ENCODE measurements at regions not wholly inside any gene's neighbourhood (a gene's known extent, or its start where the extent isn't known, plus 50 kb on each side); places are given as distances from the start of the nearest gene placed in this dataset.

GRCh38 chr9:86660146-86660943 is 287.0 kb downstream of the GAS1 start (continued):
- TF ChIP-seq SOX13 (IDR thresholded peaks at IDR 0.05) (no peak), SOX13 (CRISPR knock-in tag; conservative IDR thresholded peaks at IDR 0.05 in 1 of 2, IDR thresholded peaks at IDR 0.05 in 1 of 2) (no peak), ZNF468 (CRISPR knock-in tag; IDR thresholded peaks at IDR 0.05) (no peak), ZNF292 (CRISPR knock-in tag; IDR thresholded peaks at IDR 0.05; ENCODE audit: borderline replicate concordance, low read depth) (no peak), ZNF383 (CRISPR knock-in tag; IDR thresholded peaks at IDR 0.05; ENCODE audit: borderline replicate concordance) (no peak), ZNF746 (CRISPR knock-in tag; IDR thresholded peaks at IDR 0.05) (no peak)

- no peak overlapping the region for H2AFZ ChIP-seq (ENCODE audit: low read length)
- DNase-seq (ENCODE audit: low spot score): no peak
- H4K20me1 ChIP-seq (ENCODE audit: insufficient read depth, low read length): 0 out of 2 replicates have a peak, but pooled peaks cover 3% of the 10 kb centered on the region
- intact Hi-C loops (cut with micrococcal nuclease; ENCODE audit: unreplicated experiment): no loop called here
- no TSS peak for BruUV-seq (replicated peaks)
- H3K36me3 ChIP-seq (replicated peaks in 1 of 2; ENCODE audit: control insufficient read depth in 1 of 2, insufficient read depth in 2 of 2, low read length in 2 of 2): no peaks in the 10 kb centered on the region
- no peak overlapping the region for H3K4me3 ChIP-seq (replicated peaks in 1 of 3; ENCODE audit: insufficient read depth in 1 of 3, low read depth in 2 of 3, low read length in 3 of 3)
- H3K9ac ChIP-seq (ENCODE audit: insufficient read depth, low read depth, low read length): no peak overlapping the region
- CTCF ChIA-PET (ENCODE audit: low intra/inter-chr PET ratio, low total read pairs): no interaction called here
- POLR2A ChIA-PET: no interaction called here
- in situ Hi-C loops (cut with HindIII; ENCODE audit: extremely low pct_ligation_motif_present, low pct_unique_long_range_greater_than_20kb): no loop called here
- H3K9me3 ChIP-seq (ENCODE audit: low read length): no peaks in the 10 kb centered on the region
- no peak for ATAC-seq
- H3K27ac ChIP-seq (ENCODE audit: extremely low read length, insufficient read depth, low read length): no peak overlapping the region
- H3K4me1 ChIP-seq (ENCODE audit: insufficient read depth, low read length): no peaks in the 10 kb centered on the region
- H3K27me3 ChIP-seq (ENCODE audit: control insufficient read depth in 1 of 2, insufficient read depth in 2 of 2, low read length in 2 of 2): peaks cover 0 to 2% of the 10 kb centered on the region in 2 experiments; a peak in 1 of 5 replicates
- no peak for FAIRE-seq
- no peak overlapping the region for H3K4me2 ChIP-seq (ENCODE audit: low read depth, low read length)
- WGBS (ENCODE audit: low lambda C conversion rate): 4% methylated on average over 3 of the region's 3 CpGs
- no peaks in the 10 kb centered on the region for H3K79me2 ChIP-seq (ENCODE audit: insufficient read depth, low read length)
- TF ChIP-seq RAD51 (IDR thresholded peaks at IDR 0.05; ENCODE audit: borderline replicate concordance) (no peak), ZBTB4 (CRISPR knock-in tag; IDR thresholded peaks at IDR 0.05; ENCODE audit: borderline replicate concordance) (no peak), ATF7-NPFF (CRISPR knock-in tag; IDR thresholded peaks at IDR 0.05; ENCODE audit: low read depth) (no peak), ZBTB7A (CRISPR knock-in tag; IDR thresholded peaks at IDR 0.05) (no peak), ZNF558 (CRISPR knock-in tag; IDR thresholded peaks at IDR 0.05; ENCODE audit: borderline replicate concordance) (no peak), FOXK2 (IDR thresholded peaks at IDR 0.05) (no peak), LCORL (IDR thresholded peaks at IDR 0.05) (no peak), LCORL (CRISPR knock-in tag; IDR thresholded peaks at IDR 0.05) (no peak), ELF3 (CRISPR knock-in tag; IDR thresholded peaks at IDR 0.05) (no peak), KAT7 (CRISPR knock-in tag; IDR thresholded peaks at IDR 0.05; ENCODE audit: borderline replicate concordance) (no peak), EP300 (IDR thresholded peaks at IDR 0.05; ENCODE audit: low read depth in 2 of 2, low read length in 2 of 2) (no peak), EP300 (CRISPR knock-in tag; IDR thresholded peaks at IDR 0.05; ENCODE audit: borderline replicate concordance) (no peak), ZNF224 (CRISPR knock-in tag; IDR thresholded peaks at IDR 0.05) (no peak), ZNF850 (CRISPR knock-in tag; conservative IDR thresholded peaks at IDR 0.05) (no peak), ZNF282 (IDR thresholded peaks at IDR 0.05; ENCODE audit: partially characterized antibody) (no peak), ZNF737 (CRISPR knock-in tag; IDR thresholded peaks at IDR 0.05; ENCODE audit: borderline replicate concordance) (no peak), SP2 (CRISPR knock-in tag; IDR thresholded peaks at IDR 0.05) (no peak)
Measured at GRCh38 chr9:86659413-86660046, 287.8 kb downstream of the GAS1 start.

Measured in HepG2 (cell line).